BLaER1 (cell line): ENCODE measurements at regions not wholly inside any gene's neighbourhood (a gene's known extent, or its start where the extent isn't known, plus 50 kb on each side); places are given as distances from the start of the nearest gene placed in this dataset.
A peak's percentile ranks its signal among the peaks of the same experiment; 100 is the strongest.

Source experiments
- H3K27ac ChIP-seq: shearing (Covaris generic); formaldehyde crosslinking; 2 replicates; pipeline ENCODE4 v1.8.1; 2022
- H3K27me3 ChIP-seq: shearing (Covaris generic); formaldehyde crosslinking; 2 replicates; pipeline ENCODE4 v1.8.1; 2022
- H3K36me3 ChIP-seq: shearing (Covaris generic); formaldehyde crosslinking; 2 replicates; pipeline ENCODE4 v1.8.1; 2022
- H3K4me1 ChIP-seq: shearing (Covaris generic); formaldehyde crosslinking; 2 replicates; pipeline ENCODE4 v1.8.1; 2022
- H3K4me2 ChIP-seq: shearing (Covaris generic); formaldehyde crosslinking; 2 replicates; pipeline ENCODE4 v1.8.1; 2022
- H3K4me3 ChIP-seq: shearing (Covaris generic); formaldehyde crosslinking; 2 replicates; pipeline ENCODE4 v1.8.1; 2022
- H3K9ac ChIP-seq: shearing (Covaris generic); formaldehyde crosslinking; 2 replicates; pipeline ENCODE4 v1.8.1; 2022
- H3K9me3 ChIP-seq: shearing (Covaris generic); formaldehyde crosslinking; 2 replicates; pipeline ENCODE4 v1.8.1; 2022
- H4K20me1 ChIP-seq: shearing (Covaris generic); formaldehyde crosslinking; 2 replicates; pipeline ENCODE4 v1.8.1; 2022
- Cebpa-rat ChIP-seq: shearing (Covaris generic); IDR thresholded peaks from 2 replicates; pipeline ENCODE4 v1.8.1; 2022

DNA sequence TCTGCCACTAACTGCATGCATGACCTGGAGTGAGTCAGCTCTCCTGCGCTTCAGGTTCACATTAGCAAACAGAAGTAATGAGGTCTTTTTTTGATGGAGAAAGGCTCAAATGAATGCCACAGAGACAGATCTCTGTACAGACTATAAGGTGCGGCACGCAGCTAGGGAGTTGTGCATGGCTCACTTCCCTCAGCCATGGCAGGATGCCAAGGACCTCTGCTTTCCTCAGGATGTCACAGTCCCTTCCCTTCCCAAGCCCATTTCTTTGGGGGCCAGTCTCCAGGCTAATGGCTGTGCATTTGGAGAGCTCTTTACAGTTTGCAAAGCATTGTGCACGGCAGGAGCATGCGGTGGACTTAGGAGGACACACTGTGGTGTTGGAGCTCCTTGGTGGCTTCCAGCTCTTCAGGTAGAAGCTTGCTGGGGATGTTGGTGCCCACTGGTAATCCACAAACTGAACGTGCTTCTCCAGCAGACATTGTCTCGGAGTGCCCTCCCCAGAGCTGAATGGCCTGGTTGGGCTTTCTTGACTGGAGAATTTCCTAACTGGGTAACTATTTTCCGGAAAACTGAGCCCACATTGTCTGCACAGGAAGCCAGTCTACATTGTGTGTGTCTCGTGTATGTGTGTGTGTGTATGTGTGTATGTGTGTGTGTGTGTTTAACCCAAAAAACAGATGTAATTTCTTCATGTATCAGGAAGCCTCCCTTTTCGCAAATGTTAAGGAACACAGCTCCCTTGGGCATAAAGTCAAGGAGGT is 172.5 kb upstream of the TLE3 start:
- peaks cover 52% of the 10 kb centered on the region for H3K27me3 ChIP-seq
- H3K36me3 ChIP-seq = no peaks in the 10 kb centered on the region
- no peaks in the 10 kb centered on the region for H3K9me3 ChIP-seq
- H4K20me1 ChIP-seq = peaks cover 41% of the 10 kb centered on the region
- H3K4me3 ChIP-seq = no peak overlapping the region
- H3K4me1 ChIP-seq = peaks cover 58% of the 10 kb centered on the region
- H3K4me2 ChIP-seq = peak overlapping the region; percentile 72
- no peak overlapping the region for H3K27ac ChIP-seq
- no peak for TF ChIP-seq Cebpa-rat
- H3K9ac ChIP-seq = no peak overlapping the region

- no peak overlapping the region for H3K27ac ChIP-seq
- H3K9ac ChIP-seq = no peak overlapping the region
- peak overlapping the region; percentile 72 for H3K4me2 ChIP-seq
These were observed 171.7 kb upstream of the TLE3 start for GRCh38 chr15:70269311-70269911.

DNA sequence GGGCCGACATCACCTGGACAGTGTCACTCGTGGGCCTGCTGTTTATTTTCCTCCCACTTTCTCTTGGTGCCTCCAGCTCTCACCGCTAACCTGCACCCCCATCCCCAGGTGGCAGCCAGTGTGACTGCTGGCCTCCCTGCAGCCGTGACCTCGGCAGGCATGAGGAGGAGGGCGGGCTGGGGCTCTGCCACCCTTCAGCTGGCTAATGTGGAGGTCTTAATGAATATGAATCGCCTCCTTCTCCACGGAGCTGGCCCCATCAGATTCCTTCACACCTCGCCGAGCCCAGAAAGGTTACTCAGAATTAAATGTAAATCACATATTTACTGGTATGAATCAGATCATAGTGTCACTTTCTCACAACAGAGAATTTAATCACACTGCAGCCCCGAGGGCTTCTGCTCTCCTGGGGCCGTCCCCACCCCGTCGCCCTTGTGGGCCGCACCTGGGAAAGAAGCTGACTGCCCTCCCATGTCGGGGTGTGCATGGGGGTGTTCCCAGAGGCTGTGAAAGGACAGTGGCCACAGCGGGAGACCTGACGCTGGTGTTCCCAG is 171.1 kb upstream of the TLE3 start:
- Histone ChIP-seq H3K27ac (no peak overlapping the region), H3K9ac (no peak overlapping the region), H4K20me1 (peaks cover 51% of the 10 kb centered on the region), H3K27me3 (peaks cover 54% of the 10 kb centered on the region), H3K4me1 (peaks cover 72% of the 10 kb centered on the region), H3K36me3 (no peaks in the 10 kb centered on the region), H3K4me3 (no peak overlapping the region), H3K4me2 (peak overlapping the region; percentile 72), H3K9me3 (no peaks in the 10 kb centered on the region)
- no peak for TF ChIP-seq Cebpa-rat

More at GRCh38 chr15:70269311-70269911, 171.7 kb upstream of the TLE3 start:
- H4K20me1 ChIP-seq = peaks cover 47% of the 10 kb centered on the region
- no peak overlapping the region for H3K4me3 ChIP-seq
- H3K27me3 ChIP-seq = peaks cover 54% of the 10 kb centered on the region
- H3K36me3 ChIP-seq = no peaks in the 10 kb centered on the region
- no peaks in the 10 kb centered on the region for H3K9me3 ChIP-seq
- H3K4me1 ChIP-seq = peaks cover 66% of the 10 kb centered on the region
- TF ChIP-seq Cebpa-rat = no peak

DNA sequence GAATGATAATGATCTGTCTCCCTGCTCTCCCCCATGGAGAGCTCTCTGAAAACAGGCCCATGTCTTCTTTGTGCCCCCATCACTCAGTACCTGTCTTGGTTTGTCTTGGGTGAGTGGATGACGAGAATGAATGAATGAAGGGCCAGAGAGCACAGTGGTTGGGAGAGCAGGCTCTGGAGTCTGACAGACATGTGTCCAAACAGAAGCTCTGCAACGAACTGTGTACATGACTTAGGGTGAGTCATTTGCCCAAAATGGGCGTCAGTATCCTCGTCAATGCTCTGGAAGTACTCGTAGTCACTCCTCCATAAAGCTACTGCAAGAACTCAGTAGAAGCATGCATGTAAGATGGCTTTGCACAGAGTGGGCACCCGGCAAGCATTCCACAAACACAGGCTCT is 170.2 kb upstream of the TLE3 start:
- Histone ChIP-seq H3K4me2 (no peak overlapping the region), H4K20me1 (peaks cover 57% of the 10 kb centered on the region), H3K9me3 (no peaks in the 10 kb centered on the region), H3K4me3 (no peak overlapping the region), H3K27me3 (peaks cover 54% of the 10 kb centered on the region), H3K9ac (no peak overlapping the region), H3K36me3 (no peaks in the 10 kb centered on the region), H3K4me1 (peaks cover 81% of the 10 kb centered on the region), H3K27ac (no peak overlapping the region)
- TF ChIP-seq Cebpa-rat = no peak

- no peak for TF ChIP-seq Cebpa-rat
- Histone ChIP-seq H4K20me1 (peaks cover 57% of the 10 kb centered on the region), H3K9me3 (no peaks in the 10 kb centered on the region), H3K4me1 (peaks cover 81% of the 10 kb centered on the region), H3K27ac (no peak overlapping the region), H3K4me2 (peak overlapping the region; percentile 86), H3K36me3 (no peaks in the 10 kb centered on the region), H3K9ac (no peak overlapping the region), H3K4me3 (no peak overlapping the region), H3K27me3 (peaks cover 54% of the 10 kb centered on the region)
These were observed 169.6 kb upstream of the TLE3 start for GRCh38 chr15:70267306-70267705.

DNA sequence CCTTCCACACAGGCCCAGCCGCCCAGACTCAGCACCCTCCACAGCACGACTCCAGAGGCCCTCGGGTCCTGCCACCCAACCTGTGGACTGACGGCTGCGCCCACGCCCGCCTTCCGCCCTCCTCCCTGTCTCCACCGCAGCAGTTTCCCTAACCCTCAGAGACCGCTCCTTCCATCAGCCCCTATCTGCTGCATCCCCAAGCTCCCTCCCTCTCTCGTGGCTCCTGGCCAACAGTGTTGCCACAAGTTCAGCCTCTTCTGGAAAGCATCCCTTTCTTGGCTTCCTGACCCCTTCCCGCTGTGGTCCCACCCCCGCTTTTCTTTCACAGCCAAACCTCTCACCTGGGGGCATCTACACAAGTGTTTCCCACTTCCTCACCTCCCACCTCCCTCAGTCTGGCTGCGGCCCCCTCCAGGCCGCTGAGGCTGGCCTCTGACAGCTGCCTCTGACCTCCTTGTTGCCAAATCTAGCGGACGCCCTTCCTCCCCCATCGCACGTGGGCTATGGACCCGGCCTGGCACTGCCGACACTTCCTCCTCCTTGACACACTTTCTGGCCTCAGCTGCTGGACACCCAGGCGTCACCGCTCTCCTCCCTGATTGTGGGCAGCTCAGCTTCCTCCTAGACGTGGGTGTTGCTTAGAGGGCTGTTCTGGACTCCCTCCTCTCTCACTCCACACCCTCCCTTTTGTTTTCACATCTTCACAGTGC is 168.8 kb upstream of the TLE3 start:
- Histone ChIP-seq H4K20me1 (peaks cover 57% of the 10 kb centered on the region), H3K9ac (no peak overlapping the region), H3K27ac (no peak overlapping the region), H3K4me2 (peak overlapping the region; percentile 86), H3K4me1 (peaks cover 80% of the 10 kb centered on the region), H3K4me3 (0 out of 2 replicates have a peak overlapping the region, but pooled peaks have one; percentile 19), H3K27me3 (peaks cover 49% of the 10 kb centered on the region), H3K36me3 (no peaks in the 10 kb centered on the region), H3K9me3 (no peaks in the 10 kb centered on the region)
- no peak for TF ChIP-seq Cebpa-rat

DNA sequence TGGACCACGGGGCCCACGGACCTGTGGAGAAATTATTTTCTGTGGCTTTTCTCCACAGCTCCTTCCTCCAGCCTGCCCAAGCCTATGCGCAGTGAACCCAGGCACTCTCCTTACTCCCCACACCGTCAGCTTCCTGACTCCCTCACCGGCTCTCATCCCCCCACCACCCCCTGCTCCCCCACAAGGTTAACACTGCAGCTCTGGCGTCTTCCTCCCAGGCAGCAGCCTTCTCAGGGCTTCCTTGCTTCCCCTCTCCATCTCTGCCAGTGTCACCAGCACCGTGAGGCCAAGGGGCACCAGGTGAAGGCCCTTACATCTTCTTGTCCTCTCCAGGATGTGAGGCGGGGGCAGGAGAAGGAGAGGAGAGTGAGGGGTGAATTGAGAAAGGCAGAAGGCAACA is 168.3 kb upstream of the TLE3 start:
- H3K4me2 ChIP-seq = peak overlapping the region; percentile 86
- no peaks in the 10 kb centered on the region for H3K36me3 ChIP-seq
- peaks cover 57% of the 10 kb centered on the region for H4K20me1 ChIP-seq
- no peaks in the 10 kb centered on the region for H3K9me3 ChIP-seq
- peaks cover 49% of the 10 kb centered on the region for H3K27me3 ChIP-seq
- H3K4me3 ChIP-seq = no peak overlapping the region
- no peak for TF ChIP-seq Cebpa-rat
- H3K4me1 ChIP-seq = peaks cover 74% of the 10 kb centered on the region
- no peak overlapping the region for H3K27ac ChIP-seq
- no peak overlapping the region for H3K9ac ChIP-seq

GRCh38 chr15:70265466-70265978 is 167.8 kb upstream of the TLE3 start:
- Histone ChIP-seq H3K9ac (no peak overlapping the region), H3K27me3 (peaks cover 49% of the 10 kb centered on the region), H3K27ac (no peak overlapping the region), H3K4me3 (no peak overlapping the region), H4K20me1 (peaks cover 57% of the 10 kb centered on the region), H3K36me3 (no peaks in the 10 kb centered on the region), H3K4me1 (peaks cover 70% of the 10 kb centered on the region), H3K4me2 (peak overlapping the region; percentile 86), H3K9me3 (no peaks in the 10 kb centered on the region)
- TF ChIP-seq Cebpa-rat = no peak

GRCh38 chr15:70264738-70265465 is 167.2 kb upstream of the TLE3 start:
- H3K9me3 ChIP-seq = no peaks in the 10 kb centered on the region
- TF ChIP-seq Cebpa-rat = no peak
- peaks cover 47% of the 10 kb centered on the region for H3K27me3 ChIP-seq
- H3K9ac ChIP-seq = no peak overlapping the region
- peaks cover 52% of the 10 kb centered on the region for H4K20me1 ChIP-seq
- peaks cover 70% of the 10 kb centered on the region for H3K4me1 ChIP-seq
- no peak overlapping the region for H3K4me3 ChIP-seq
- no peak overlapping the region for H3K27ac ChIP-seq
- H3K4me2 ChIP-seq = peak overlapping the region; percentile 86
- H3K36me3 ChIP-seq = no peaks in the 10 kb centered on the region
